ENCODE measurements at regions not wholly inside any gene's neighbourhood (a gene's known extent, or its start where the extent isn't known, plus 50 kb on each side); places are given as distances from the start of the nearest gene placed in this dataset.

- TF ChIP-seq SAP130 (CRISPR knock-in tag; IDR thresholded peaks at IDR 0.05; ENCODE audit: low read depth) (no peak), ZNF124 (CRISPR knock-in tag; IDR thresholded peaks at IDR 0.05) (no peak), NFE2L1 (CRISPR knock-in tag; IDR thresholded peaks at IDR 0.05; ENCODE audit: borderline replicate concordance) (no peak), ETV5 (CRISPR knock-in tag; IDR thresholded peaks at IDR 0.05; ENCODE audit: borderline replicate concordance) (no peak), NFRKB (IDR thresholded peaks at IDR 0.05) (no peak), ZNF354B (CRISPR knock-in tag; IDR thresholded peaks at IDR 0.05) (no peak), ZNF317 (CRISPR knock-in tag; IDR thresholded peaks at IDR 0.05) (no peak), ELF3 (CRISPR knock-in tag; IDR thresholded peaks at IDR 0.05) (no peak), ZNF619 (CRISPR knock-in tag; IDR thresholded peaks at IDR 0.05) (no peak)
- TF ChIP-seq, protein P1, sequence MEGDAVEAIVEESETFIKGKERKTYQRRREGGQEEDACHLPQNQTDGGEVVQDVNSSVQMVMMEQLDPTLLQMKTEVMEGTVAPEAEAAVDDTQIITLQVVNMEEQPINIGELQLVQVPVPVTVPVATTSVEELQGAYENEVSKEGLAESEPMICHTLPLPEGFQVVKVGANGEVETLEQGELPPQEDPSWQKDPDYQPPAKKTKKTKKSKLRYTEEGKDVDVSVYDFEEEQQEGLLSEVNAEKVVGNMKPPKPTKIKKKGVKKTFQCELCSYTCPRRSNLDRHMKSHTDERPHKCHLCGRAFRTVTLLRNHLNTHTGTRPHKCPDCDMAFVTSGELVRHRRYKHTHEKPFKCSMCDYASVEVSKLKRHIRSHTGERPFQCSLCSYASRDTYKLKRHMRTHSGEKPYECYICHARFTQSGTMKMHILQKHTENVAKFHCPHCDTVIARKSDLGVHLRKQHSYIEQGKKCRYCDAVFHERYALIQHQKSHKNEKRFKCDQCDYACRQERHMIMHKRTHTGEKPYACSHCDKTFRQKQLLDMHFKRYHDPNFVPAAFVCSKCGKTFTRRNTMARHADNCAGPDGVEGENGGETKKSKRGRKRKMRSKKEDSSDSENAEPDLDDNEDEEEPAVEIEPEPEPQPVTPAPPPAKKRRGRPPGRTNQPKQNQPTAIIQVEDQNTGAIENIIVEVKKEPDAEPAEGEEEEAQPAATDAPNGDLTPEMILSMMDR (CRISPR knock-in tag; IDR thresholded peaks at IDR 0.05), result no peak
These were observed 1565.9 kb upstream of the WWC1 start for GRCh38 chr5:166725593-166725992.
